Head of caudate nucleus (tissue), 42 donors: ENCODE measurements at regions not wholly inside any gene's neighbourhood (a gene's known extent, or its start where the extent isn't known, plus 50 kb on each side); places are given as distances from the start of the nearest gene placed in this dataset.

Experiments
- DNase-seq, 42 donors: peaks; one replicate each; pipeline versions ENCODE4 v3.0.0 to v3.0.0-alpha.2; 2020 to 2021; ENCODE audit warnings: mixed read lengths in 7 of 42
- intact Hi-C: fragments of 100-400 bp; cut with DNase I; formaldehyde crosslinking; loops from one replicate; pipeline ENCODE4 v1.15.0; 2022

- DNase-seq: no peak
- intact Hi-C loops: no loop called here
These were observed 1065.2 kb upstream of the FAM98A start for GRCh38 chr2:34664266-34664665.

- no peak for DNase-seq
- intact Hi-C loops: no loop called here
These were observed 1064.2 kb upstream of the FAM98A start for GRCh38 chr2:34663314-34663713.

GRCh38 chr2:34660741-34661140, 1061.6 kb upstream of the FAM98A start:
- intact Hi-C loops: no loop called here
- no peak for DNase-seq

- intact Hi-C loops: no loop called here
- no peak for DNase-seq
These were observed 1057.5 kb upstream of the FAM98A start for GRCh38 chr2:34656632-34657031.

GRCh38 chr2:34652636-34653035, 1053.5 kb upstream of the FAM98A start:
- intact Hi-C loops: no loop called here
- no peak for DNase-seq

- intact Hi-C loops: no loop called here
- no peak for DNase-seq
These were observed 1047.8 kb upstream of the FAM98A start for GRCh38 chr2:34646901-34647300.

GRCh38 chr2:34632327-34632726, 1033.2 kb upstream of the FAM98A start:
- DNase-seq: no peak
- intact Hi-C loops: no loop called here

GRCh38 chr2:34627003-34627402, 1027.9 kb upstream of the FAM98A start:
- intact Hi-C loops: no loop called here
- no peak for DNase-seq

GRCh38 chr2:34604164-34604563, 1005.1 kb upstream of the FAM98A start:
- no peak for DNase-seq
- intact Hi-C loops: no loop called here

GRCh38 chr2:34602262-34602661, 1003.2 kb upstream of the FAM98A start:
- intact Hi-C loops: no loop called here
- no peak for DNase-seq

GRCh38 chr2:34601561-34601960, 1002.5 kb upstream of the FAM98A start:
- intact Hi-C loops: no loop called here
- DNase-seq: no peak

- DNase-seq: no peak
- intact Hi-C loops: no loop called here
These were observed 979.5 kb upstream of the FAM98A start for GRCh38 chr2:34578641-34579040.

- intact Hi-C loops: no loop called here
- DNase-seq: peak in 16 of 42 donors; percentile 2 to 54 (median 17)
These were observed 971.3 kb upstream of the FAM98A start for GRCh38 chr2:34570266-34570872.

GRCh38 chr2:34567128-34567527, 968.0 kb upstream of the FAM98A start:
- no peak for DNase-seq
- intact Hi-C loops: no loop called here

GRCh38 chr2:34552337-34552736, 953.2 kb upstream of the FAM98A start:
- no peak for DNase-seq
- intact Hi-C loops: no loop called here

GRCh38 chr2:34549710-34550345, 950.7 kb upstream of the FAM98A start:
- no peak for DNase-seq
- intact Hi-C loops: no loop called here

- intact Hi-C loops: no loop called here
- no peak for DNase-seq
These were observed 948.8 kb upstream of the FAM98A start for GRCh38 chr2:34547900-34548299.

GRCh38 chr2:34547340-34547739, 948.2 kb upstream of the FAM98A start:
- intact Hi-C loops: no loop called here
- DNase-seq: no peak

- DNase-seq: no peak
- intact Hi-C loops: no loop called here
These were observed 946.5 kb upstream of the FAM98A start for GRCh38 chr2:34545486-34546136.

GRCh38 chr2:34534761-34535160, 935.7 kb upstream of the FAM98A start:
- intact Hi-C loops: no loop called here
- DNase-seq: no peak

- intact Hi-C loops: no loop called here
- DNase-seq: no peak
These were observed 935.2 kb upstream of the FAM98A start for GRCh38 chr2:34534341-34534740.
